A673 (cell line): ENCODE measurements at regions not wholly inside any gene's neighbourhood (a gene's known extent, or its start where the extent isn't known, plus 50 kb on each side); places are given as distances from the start of the nearest gene placed in this dataset.

Experiments used
- BruUV-seq: library from RNA; stranded (reverse); fragments of 400-500 nt; replicated peaks from 2 replicates; lab custom pipeline; 2021; lab: Mats Ljungman, UMichigan
- CTCF ChIA-PET: fragments of 300-600 bp; sonication (Branson Sonifier 250); formaldehyde crosslinking; loops from one replicate; lab custom pipeline; 2022; ENCODE audit warnings: antibody characterized with exemption; lab: Charles Lee
- POLR2A ChIA-PET: fragments of 300-600 bp; sonication (Branson Sonifier 250); formaldehyde crosslinking; loops from one replicate; lab custom pipeline; 2022; ENCODE audit warnings: antibody characterized with exemption; ENCODE audit not compliant: low non-redundant PET; lab: Charles Lee
- DNase-seq: peaks from one replicate; pipeline ENCODE4 v3.0.0-alpha.2; 2015; ENCODE audit warnings: low spot score
- H3K27ac ChIP-seq: fragments of 200-600 bp; sonication (generic); 2 replicates; pipeline ENCODE4 v1.5.1; 2016; ENCODE audit warnings: mixed run types, low read depth, mild to moderate bottlenecking, mixed read lengths, antibody characterized with exemption, low read length; ENCODE audit not compliant: poor library complexity, severe bottlenecking
- H3K27me3 ChIP-seq: fragments of 200-600 bp; sonication (generic); replicated peaks from 2 replicates; pipeline ENCODE4 v1.6.1; 2017; ENCODE audit warnings: mixed run types, low read depth, mild to moderate bottlenecking, mixed read lengths, antibody characterized with exemption, low read length; ENCODE audit not compliant: insufficient read depth, poor library complexity
- H3K36me3 ChIP-seq: fragments of 200-600 bp; sonication (generic); 2 replicates; pipeline ENCODE4 v1.6.1; 2016; ENCODE audit warnings: mixed run types, mild to moderate bottlenecking, mixed read lengths, antibody characterized with exemption, low read length; ENCODE audit not compliant: insufficient read depth, poor library complexity, severe bottlenecking
- H3K4me1 ChIP-seq: fragments of 200-600 bp; sonication (generic); 2 replicates; pipeline ENCODE4 v1.6.1; 2017; ENCODE audit warnings: mixed run types, mild to moderate bottlenecking, mixed read lengths, antibody characterized with exemption, low read length; ENCODE audit not compliant: insufficient read depth, poor library complexity, severe bottlenecking
- H3K4me3 ChIP-seq: fragments of 200-600 bp; sonication (generic); 2 replicates; pipeline ENCODE4 v1.5.1; 2016; ENCODE audit warnings: low read depth, mixed run types, mild to moderate bottlenecking, mixed read lengths, low read length; ENCODE audit not compliant: poor library complexity, severe bottlenecking
- H3K9me3 ChIP-seq: fragments of 200-600 bp; sonication (generic); 2 replicates; pipeline ENCODE4 v1.6.1; 2016; ENCODE audit warnings: mixed run types, low read depth, mild to moderate bottlenecking, mixed read lengths, antibody characterized with exemption, low read length; ENCODE audit not compliant: poor library complexity, severe bottlenecking
- EZH2 ChIP-seq: fragments of 200-600 bp; sonication (generic); IDR thresholded peaks from 2 replicates; pipeline ENCODE4 v1.6.1; 2017; ENCODE audit warnings: borderline replicate concordance, low read depth, mild to moderate bottlenecking, mixed read lengths, antibody characterized with exemption, low read length; ENCODE audit not compliant: poor library complexity, severe bottlenecking
- intact Hi-C: fragments of 100-400 bp; cut with micrococcal nuclease; formaldehyde crosslinking; loops from one replicate; pipeline ENCODE4 v1.10.0; 2022; ENCODE audit not compliant: unreplicated experiment
- TF ChIP-seq, protein P1 (sequence below): fragments of 300-800, 200-600 bp; sonication (generic); conservative IDR thresholded peaks from 2 replicates; pipeline ENCODE4 v1.5.1; 2017; ENCODE audit warnings: low read depth, mild to moderate bottlenecking, antibody characterized with exemption, low read length, moderate library complexity, mixed read lengths

DNA sequence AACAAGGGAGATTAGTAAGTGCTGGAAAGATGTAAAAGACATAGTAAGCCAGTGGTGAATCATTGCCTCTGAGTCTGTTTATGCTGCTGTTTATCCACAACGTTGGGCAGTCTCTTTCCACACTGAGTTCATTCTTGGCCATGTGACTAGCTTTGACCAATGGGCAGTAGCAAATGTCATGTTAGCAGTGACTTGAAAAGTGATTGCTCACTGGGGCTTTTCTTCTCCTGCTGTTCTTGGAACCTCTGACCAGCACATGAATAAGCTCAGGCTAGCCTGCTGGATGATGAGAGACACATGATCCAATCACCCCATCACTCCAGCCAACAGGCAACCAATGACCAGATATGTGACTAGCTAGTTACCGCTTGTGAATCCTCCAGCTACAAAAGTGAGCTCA, 360.4 kb downstream of the SLC4A3 start:
- intact Hi-C loops: no loop called here
- no peak overlapping the region for H3K4me3 ChIP-seq
- POLR2A ChIA-PET: no interaction called here
- no peak overlapping the region for H3K27ac ChIP-seq
- TF ChIP-seq EZH2: no peak
- TF ChIP-seq, protein P1, sequence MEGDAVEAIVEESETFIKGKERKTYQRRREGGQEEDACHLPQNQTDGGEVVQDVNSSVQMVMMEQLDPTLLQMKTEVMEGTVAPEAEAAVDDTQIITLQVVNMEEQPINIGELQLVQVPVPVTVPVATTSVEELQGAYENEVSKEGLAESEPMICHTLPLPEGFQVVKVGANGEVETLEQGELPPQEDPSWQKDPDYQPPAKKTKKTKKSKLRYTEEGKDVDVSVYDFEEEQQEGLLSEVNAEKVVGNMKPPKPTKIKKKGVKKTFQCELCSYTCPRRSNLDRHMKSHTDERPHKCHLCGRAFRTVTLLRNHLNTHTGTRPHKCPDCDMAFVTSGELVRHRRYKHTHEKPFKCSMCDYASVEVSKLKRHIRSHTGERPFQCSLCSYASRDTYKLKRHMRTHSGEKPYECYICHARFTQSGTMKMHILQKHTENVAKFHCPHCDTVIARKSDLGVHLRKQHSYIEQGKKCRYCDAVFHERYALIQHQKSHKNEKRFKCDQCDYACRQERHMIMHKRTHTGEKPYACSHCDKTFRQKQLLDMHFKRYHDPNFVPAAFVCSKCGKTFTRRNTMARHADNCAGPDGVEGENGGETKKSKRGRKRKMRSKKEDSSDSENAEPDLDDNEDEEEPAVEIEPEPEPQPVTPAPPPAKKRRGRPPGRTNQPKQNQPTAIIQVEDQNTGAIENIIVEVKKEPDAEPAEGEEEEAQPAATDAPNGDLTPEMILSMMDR: no peak
- peaks cover 3% of the 10 kb centered on the region for H3K4me1 ChIP-seq
- H3K36me3 ChIP-seq: no peaks in the 10 kb centered on the region
- CTCF ChIA-PET: no interaction called here
- no peaks in the 10 kb centered on the region for H3K27me3 ChIP-seq
- BruUV-seq: no TSS peak
- DNase-seq: no peak
- no peaks in the 10 kb centered on the region for H3K9me3 ChIP-seq

DNA sequence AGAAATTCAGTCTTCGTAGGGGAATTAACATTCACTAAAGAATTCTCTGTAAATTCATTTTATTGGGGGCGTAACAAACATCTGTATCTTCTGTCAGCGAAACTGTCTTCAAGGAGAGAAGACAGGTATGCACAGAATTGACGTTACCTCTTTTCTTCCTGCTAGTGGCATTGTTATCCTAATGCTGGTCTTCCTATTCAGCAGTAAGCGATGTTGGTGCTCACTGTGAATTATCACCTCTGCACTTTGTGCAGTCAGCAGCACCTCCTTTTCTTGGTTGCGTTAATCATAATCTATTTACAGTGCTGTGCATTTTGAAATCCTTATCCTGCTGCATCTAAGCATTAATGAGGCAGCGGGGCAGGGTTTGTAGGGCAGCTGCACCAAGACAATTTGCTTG, 362.3 kb downstream of the SLC4A3 start:
- Histone ChIP-seq H3K4me3 (no peak overlapping the region), H3K9me3 (no peaks in the 10 kb centered on the region), H3K4me1 (peaks cover 3% of the 10 kb centered on the region), H3K27ac (no peak overlapping the region), H3K36me3 (no peaks in the 10 kb centered on the region), H3K27me3 (no peaks in the 10 kb centered on the region)
- TF ChIP-seq, protein P1: no peak
- no peak for TF ChIP-seq EZH2
- intact Hi-C loops: loop anchor here (10.0 kb wide), 1 partner anchor 1975 kb away; no protein-coding TSS in a partner anchor
- no peak for DNase-seq
- BruUV-seq: no TSS peak
- ChIA-PET POLR2A (no interaction called here), CTCF (no interaction called here)

DNA sequence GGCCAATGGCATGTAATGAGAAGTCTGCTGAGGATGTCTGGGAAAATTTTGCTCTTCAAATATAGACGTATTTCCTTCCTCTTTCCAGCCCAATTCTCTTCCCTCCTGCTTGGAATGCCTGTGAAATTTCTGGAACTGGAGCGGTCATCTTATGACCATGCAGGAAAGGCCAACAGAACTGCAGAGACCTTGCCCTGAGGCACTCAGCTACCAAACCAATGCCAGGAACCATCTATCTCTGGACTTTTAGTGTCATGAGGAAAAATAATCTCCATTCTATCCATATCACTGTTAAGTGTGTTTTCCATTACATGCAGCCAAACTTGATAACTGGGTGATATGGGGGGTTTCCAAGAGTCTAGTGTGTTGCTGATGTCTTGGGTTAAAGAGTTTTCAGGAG, 363.7 kb downstream of the SLC4A3 start:
- no TSS peak for BruUV-seq
- H3K9me3 ChIP-seq: no peaks in the 10 kb centered on the region
- no peak for TF ChIP-seq EZH2
- TF ChIP-seq, protein P1: no peak
- H3K4me3 ChIP-seq: no peak overlapping the region
- POLR2A ChIA-PET: no interaction called here
- H3K4me1 ChIP-seq: peaks cover 3% of the 10 kb centered on the region
- no peaks in the 10 kb centered on the region for H3K27me3 ChIP-seq
- CTCF ChIA-PET: no interaction called here
- no peak for DNase-seq
- intact Hi-C loops: loop anchor here (10.0 kb wide), 1 partner anchor 1974 kb away; no protein-coding TSS in a partner anchor
- H3K36me3 ChIP-seq: no peaks in the 10 kb centered on the region
- H3K27ac ChIP-seq: no peak overlapping the region
